ENCODE measurements at regions not wholly inside any gene's neighbourhood (a gene's known extent, or its start where the extent isn't known, plus 50 kb on each side); places are given as distances from the start of the nearest gene placed in this dataset.
"Not testable (repeated sequence)": the region's sequence is repeated elsewhere in the genome, so short reads cannot be mapped to it uniquely, and the experiment has no call there.

DNA sequence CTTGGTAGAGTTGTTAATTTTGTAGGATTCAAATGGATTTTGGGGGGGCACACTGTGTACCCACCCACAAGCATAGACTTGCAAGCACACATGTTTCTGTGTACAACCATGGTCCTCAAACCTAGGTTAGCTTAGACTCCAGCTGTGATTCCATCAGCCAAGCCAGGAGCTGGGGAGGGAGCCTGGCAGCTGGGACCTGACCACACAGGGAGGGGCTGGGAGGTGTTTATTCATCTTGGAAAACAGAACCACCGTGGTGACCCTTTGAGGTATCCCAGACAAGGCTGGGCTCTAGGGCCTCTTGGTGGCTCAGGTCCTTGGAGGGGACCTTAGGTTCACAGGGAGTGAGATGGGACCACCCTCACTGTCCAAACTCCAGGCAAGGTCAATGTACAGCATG lies 410.3 kb downstream of the NEBL start:
- DNase-seq = no peak

DNA sequence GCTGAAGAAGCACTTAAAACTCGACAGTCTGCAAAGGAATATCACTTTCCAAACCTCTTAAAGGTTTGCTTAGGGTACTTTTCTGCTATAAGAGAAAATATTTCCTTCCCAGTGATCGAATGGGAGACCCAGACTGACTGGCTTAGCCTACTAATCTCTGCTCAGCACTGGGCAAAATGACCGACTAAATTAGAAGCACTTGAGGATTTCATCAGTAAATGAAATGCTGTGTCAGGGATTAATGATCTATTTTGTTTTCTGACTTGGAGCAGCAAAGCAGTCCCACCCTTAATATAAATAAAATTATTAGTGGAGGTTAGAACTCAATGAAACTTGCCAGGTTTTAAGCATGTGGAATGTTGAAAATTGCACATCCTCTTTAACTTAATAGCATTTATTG lies 411.6 kb downstream of the NEBL start:
- DNase-seq = no peak

DNA sequence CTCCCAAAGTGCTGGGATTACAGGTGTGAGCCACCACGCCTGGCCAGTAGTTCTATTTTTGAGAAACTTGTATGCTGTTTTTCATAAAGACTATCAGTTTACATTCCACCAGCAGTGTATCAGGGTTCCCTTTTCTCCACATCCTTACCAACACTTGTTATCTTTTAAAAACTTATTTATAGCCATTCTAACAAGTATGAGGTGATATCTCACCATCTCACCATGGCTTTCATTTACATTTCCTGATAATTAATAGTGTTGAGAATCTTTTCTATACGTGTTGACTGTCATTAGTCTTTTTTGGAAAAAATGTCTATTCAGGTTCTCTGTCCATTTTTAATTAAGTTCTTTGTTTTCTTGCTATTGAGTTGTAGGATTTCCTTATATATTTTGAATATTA lies 416.1 kb downstream of the NEBL start:
- DNase-seq = no peak

DNA sequence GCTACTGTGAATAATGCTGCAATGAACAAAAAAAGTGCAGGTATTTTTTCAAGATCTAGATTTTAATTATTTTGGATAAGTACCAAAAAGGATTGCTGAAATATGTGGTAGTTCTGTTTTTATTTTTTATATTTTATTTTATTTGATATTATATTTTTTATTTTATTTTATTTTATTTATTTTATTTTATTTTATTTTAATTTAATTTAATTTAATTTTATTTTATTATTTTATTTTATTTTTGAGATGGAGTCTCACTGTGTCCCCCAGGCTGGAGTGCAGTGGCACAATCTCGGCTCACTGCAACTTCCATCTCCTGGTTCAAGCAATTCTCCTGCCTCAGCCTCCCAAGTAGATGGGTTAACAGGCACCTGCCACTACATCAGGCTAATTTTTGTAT lies 416.5 kb downstream of the NEBL start:
- not testable (repeated sequence) for DNase-seq

DNA sequence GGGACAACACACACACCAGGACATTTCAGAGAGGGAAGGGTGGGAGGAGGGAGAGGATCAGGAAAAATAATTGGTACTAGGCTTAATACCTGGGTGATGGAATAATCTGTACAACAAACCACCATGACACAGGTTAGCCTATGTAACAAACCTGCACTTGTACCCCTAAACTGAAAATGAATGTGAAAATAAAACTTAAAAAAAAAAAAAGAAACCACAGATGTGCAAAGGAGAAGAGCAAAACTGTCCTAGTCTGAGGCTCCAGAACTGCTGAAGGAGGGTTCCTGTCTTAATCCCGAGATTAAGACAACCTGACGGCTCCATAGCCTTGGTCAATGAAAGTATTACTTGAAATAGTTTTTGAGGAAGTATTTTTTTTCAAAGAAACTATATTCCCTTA lies 423.0 kb downstream of the NEBL start:
- DNase-seq = no peak

DNA sequence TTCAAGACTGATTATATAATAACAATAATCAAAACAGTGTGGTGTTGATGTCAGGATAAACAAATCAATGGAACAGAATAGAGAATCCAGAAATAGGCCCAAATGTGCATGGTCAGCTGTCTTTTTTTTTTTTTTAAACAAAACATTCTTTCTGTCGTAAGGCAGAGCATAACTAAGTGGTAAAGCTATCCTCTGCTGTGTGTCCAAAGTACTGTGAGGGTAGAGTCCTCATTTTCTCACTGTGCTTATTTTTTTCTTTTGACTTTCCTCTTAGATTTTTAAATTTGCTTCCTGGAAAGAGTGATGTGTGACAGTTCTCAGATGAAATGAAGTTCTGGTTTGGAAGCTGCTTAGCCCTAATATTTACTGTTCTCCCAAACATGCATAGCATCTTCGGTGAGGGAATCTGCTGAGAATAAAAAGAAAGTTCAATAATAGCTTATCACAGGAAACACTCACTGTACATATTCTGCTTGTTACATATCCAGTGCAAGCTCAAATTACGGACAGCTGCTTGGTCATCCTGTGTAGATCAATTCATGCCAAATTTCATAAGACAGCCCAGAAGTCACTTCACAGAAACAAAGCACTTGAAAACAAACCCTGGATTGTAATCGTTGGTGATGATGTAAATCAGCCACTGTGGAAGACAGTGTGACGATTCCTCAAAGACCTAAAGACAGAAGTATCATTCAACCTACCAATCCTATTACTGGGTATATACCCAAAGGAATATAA lies 423.9 kb downstream of the NEBL start:
- DNase-seq = no peak

DNA sequence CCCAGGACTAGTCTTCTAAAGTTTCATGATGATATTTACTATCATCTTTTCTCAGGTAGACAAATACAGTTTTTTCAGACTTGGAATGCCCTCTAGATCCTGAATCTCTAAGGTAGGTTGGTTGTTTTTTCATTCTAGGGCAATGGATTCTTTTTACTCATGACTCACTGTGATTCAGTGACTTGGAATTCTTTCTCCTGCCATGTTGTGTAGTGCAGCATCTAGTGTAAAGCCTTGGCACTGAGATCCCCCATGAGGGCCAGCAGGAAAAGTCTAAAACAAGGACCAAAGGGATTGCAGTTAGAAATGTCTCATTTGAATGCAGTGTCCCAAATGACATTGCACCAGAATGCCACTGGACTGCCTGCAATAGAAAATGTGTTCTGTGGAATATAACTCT lies 430.4 kb downstream of the NEBL start:
- DNase-seq = peak; percentile 12

DNA sequence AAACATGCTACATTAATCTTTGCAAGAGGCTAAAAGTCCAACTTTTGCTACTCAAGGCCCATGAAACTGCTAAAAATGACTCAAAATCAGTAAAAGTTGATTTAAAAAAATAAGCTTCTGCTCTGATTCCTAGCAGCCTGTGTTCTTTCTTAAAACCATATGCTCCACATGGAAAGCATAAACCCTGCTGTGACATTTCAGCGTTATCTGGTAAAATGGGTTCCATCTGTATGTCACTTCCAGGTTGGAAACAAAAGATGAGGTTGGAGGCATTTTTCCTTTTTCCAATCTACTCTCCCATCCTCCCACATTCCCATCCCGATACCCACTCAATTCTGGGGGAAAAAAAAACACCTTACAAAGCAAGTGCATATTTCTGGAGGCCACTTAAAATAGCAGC lies 439.5 kb downstream of the NEBL start:
- DNase-seq = no peak

DNA sequence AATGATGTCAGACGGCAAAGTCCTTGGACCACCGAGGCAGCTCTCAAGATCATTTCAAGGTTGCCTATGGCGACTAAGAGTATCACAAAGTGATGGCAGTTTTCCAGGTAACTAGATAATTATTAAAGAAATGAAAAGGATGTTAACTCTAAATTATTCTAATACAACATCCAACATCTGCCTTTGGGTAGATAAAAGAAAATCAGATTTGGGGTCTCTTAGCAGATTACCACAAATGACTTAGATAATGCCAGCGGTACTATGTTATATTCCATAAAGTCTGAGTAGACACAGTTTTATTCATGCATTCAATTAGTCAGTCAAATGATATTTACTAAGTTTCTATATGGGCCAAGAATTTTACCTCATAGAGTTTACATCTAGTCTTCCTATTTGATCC lies 441.3 kb downstream of the NEBL start:
- no peak for DNase-seq

DNA sequence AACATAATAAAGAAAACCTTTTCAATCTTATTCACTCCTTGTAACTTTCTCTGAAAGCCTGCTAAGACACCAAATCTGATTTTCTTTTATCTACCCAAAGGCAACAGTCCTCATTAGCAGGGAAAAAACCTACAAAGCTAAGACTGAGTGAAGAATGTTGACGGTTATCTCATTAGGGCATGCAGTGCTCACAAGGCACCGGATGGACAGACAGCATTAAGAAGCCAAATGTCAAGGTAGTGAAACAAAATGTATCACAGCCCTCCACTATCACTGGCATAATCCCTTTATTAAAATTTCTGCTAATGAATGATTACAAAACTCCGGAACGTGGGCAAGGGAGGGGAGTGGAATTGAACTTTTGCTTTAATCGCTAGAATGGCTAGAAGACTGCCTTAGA lies 442.8 kb downstream of the NEBL start:
- DNase-seq = no peak

DNA sequence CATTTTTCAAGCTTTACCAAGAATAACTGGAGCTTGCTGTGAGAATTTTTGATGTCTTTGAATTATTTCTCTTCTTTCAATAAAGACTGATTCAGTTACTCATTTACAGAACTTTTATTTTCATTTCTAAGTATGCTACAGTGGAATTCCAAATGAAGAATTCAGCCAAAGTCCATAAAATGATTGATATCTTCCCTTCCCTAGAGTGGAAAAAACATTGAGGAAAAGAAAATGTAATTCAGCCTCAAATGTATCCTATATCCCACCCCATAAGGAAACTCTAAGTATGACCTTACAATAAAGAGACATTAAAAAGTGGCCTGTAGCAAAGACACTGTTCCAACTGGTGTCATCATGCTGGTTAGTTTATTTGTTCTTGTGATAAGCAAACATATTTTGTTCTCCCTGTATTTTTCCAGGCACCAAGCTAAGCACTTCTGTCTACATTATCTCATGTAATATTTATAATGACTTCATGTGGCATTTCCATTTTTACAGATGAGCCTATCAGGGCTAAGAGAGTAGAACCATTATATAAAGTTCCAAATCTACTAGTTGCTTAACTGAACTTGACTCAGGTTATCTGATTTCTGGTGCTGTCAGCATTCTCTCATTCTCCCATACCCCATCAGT lies 450.4 kb downstream of the NEBL start:
- DNase-seq = no peak

DNA sequence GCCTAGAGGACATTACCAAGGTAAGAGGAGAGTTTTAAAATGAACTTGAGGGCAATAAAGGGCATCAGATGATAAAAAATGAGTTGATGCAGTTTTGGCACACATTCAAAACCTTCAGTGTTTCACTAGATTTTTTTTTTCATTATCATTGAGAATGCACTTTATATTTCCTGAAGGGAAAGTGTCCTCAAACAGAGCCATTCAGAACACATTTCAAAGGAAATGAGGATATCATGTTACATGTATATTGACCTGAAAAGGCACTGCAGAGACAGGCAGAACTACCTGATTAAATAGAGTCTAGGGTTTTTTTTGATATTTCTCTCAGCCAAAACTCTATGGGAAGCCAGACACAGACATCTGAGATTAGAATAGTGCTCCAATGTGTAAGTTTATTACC lies 454.0 kb downstream of the NEBL start:
- no peak for DNase-seq

DNA sequence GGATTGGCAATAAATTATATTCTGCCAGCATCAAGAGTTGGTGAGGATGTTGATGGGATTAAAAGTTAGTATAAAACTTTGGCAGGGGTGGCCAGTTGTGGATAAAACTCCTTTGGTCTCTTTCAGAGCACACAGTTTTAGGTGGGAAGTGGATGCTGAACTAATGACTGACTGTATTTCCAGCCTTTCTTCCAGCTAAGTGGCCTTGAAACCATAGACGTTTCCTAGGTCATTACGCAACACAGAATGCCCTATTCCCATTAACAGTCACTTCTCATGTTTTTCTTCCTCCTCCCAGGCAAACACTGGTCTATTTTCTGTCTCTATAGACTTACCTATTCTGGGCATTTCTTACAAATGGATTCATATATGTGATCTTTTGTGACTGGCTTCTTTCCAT lies 467.4 kb downstream of the NEBL start:
- no peak for DNase-seq

DNA sequence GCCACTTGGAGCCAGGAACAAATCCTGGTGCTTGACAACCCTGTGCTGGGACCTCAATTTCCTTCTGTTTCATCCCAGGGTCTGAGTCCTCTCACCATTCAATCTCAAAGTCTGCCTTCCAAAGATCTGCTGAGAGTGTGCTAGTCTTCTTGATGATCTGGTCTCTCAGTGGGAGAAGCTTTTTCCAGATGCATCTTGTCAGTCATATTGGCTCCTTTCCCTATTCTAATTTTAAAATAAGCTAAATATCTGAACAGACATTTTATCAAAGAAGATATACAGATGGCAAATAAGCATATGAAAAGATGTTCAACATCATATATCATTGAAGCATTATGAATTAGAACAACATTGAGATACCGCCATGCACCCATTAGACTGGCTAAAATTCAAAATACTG lies 469.3 kb downstream of the NEBL start:
- DNase-seq = no peak

DNA sequence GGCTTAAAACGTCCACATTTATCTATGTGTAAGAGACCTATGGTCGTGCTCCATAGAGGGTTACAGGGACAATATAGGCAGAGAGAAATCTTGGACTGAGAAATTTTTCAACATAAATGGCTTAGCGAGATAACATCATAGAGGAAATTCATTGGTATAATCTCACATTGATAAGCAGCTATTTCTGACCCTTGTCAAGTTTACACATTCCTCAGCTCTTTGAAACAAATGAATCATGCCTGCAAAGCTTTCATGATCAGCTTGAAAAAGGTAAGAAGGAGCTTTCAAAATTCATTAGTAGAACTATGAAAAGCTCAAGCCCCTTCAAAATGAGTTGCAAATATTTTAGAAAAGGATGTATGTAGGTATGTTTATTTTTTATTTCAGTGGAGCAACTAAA lies 478.8 kb downstream of the NEBL start:
- DNase-seq = no peak

DNA sequence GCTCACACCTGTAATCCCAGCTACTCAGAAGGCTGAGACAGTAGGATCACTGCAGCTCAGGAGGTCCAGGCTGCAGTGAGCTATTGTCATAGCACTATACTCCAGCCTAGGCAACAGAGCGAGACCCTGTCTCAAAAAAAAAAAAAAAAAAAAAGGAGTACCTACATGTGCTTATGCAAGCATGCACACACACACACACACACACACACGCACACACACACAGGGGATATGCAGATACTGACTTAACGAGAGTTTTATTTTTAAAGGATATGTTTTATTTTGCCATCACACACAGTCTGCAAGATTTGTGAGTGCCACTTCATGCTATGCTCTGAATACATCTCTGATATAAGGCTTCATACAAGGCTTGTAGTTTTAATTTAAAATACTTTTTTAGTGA lies 479.3 kb downstream of the NEBL start:
- no peak for DNase-seq

DNA sequence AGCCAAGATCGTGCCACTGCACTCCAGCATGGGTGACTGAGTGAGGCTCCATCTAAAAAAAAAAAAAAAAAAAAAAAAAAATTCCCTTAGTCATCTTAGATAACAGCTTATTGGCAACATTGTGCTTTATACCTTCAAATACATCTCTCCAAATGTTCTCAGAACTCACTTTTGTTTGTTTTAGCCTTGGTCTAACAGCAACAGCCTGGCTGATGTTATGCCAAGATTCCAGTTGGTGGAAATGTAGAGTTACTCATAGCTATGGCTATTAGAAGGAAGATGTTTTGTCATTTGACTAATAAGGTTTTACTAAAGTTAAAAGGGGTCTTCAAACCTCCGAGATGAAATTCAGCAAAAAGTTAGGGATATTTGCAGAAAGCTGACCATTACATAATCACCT lies 481.4 kb downstream of the NEBL start:
- DNase-seq = no peak

DNA sequence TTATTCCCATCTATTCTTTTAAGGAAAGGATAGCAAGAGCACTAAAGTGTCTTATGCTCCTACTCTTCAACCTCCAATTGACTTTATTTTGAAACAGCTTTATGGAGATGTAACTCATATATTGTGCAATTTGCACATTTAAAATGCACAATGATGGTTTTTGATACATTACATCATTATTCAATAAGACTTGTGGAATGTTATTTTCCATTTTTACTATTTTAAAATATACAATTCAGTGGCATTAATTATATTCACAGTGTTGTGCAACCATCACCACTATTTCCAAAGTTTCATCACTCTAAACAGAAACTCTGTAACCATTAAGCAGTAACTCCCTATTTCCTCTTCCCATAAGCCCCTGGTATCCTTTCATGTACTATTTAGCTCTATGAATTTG lies 489.8 kb downstream of the NEBL start:
- no peak for DNase-seq

DNA sequence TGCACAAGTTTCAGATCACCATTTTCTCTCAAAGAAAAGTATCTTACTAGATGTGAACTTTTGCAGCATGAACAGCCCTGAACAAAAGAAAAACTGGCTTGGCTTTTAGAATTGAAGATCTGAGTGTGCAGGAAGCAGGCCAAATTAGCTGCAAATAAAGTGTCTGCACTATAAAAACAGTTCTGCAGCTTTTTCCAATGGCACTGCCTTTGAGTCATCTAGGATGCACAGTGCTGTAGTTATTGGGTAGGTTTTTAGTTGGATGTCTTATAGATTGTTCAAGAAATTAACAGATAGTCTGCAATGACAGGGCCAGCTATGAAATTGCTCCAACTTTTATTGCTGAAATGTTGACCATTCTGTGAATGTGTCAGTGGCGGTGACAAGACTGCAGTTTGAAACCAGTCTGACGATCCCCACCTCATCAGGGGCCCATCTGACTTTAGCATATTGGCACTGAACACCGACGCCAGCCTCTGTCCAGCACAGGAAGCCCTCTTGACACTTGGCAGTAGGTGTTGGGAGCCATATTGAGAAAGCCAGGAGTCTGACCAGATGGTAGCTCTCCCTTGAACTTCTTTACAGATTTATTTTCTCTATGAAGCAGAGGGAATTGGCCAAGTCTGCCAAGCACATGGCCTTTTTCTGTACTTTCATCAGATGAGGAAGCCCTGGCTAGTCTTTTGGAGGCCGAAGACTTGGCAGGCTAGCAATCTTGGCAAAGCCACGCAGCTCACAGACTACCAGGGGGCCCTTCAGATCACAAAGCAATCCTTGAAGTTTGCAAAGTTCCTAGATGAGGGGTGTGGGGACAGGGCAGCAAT lies 490.6 kb downstream of the NEBL start:
- DNase-seq = no peak

DNA sequence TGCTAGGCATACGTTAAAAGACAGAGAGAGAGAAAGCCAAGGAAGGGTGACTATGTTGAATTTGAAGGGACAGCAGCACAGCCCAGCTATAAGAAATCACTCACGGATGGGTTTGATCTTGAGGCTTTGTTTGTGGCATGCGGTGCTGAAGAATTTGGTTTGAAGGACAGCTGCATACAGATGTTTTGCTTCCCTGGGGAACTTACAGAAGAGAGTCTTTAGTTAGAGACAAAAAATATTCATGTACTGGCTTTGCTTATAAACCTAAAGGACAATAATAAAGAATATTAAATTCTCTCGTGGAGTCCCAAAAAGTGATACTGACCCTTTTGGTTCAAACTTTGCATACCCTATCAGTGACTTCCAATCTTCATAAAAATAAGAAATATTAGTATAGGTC lies 491.4 kb downstream of the NEBL start:
- DNase-seq = no peak

DNA sequence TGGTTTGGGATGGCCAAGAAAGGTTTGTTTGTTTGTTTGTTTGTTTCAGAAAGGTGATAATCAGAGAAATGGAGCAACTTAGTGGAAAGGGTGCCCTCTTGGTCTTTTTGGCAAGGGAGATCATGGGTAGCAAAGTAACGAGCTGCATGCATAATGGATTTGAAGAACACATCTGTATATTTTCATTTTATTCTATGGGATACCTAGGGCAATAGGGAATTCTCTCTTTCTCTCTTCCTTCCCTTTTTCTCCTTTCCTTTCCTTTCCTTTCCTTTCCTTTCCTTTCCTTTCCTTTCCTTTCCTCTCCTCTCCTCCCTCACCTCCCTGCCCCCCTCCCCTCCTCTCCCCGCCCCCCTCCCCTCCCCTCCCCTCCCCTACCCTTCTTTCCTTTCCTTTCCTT lies 492.1 kb downstream of the NEBL start:
- DNase-seq = no peak

DNA sequence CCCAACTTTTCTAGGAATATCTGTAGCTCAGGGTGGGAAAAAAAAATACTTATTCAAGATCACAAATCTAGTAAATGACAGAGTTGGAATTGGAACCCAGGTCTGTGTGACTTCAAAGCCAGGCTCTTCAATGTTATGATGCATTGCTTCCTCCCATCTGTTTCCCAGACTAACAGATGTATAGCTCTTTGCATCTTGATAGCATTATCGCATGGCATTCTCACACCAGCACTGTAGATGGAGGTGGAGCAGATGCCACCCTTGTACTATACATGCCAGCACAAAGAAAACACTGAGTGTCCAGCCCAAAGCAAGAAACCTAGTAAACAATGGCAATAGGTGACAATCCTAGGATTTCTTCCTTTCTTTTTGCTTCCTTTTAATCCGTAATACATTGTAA lies 497.3 kb downstream of the NEBL start:
- DNase-seq = no peak

DNA sequence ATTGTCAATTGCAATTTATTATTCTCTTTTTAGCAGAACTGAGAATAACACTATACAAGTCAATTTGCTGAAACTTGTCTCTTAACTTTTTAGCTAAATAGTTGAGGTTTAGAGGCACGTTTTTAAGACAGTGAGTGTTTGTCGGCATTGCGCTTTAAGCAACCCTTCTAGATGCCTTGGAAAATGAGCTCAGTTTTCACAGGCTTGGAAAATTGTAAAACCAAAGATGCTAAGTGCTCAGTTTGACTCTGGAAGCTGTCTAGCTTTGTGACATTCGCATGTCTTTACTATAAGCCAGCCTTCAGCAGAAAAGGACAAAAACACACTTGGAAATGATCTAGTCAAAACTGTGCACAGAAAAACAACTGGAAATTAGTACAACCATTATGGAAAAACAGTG lies 500.4 kb downstream of the NEBL start:
- DNase-seq = no peak

DNA sequence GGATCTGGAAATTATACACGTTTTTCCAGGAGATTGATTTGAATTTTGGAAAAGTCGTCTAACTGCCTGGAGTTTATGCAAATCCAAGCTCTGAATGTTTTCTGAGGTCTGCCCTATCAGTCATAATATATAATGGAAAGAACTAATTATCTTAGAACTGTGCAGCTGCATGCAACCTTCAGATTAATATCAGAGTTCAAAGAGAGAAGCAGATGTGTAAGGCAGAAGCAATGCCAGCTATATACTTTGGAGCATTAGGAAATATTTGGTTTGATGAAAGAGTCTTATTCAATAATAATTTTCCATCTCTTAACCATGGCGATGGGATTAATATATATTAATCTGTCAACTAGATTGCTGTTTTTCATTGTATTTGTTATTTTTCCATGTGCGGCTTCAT lies 500.9 kb downstream of the NEBL start:
- no peak for DNase-seq
